ENCODE measurements at regions not wholly inside any gene's neighbourhood (a gene's known extent, or its start where the extent isn't known, plus 50 kb on each side); places are given as distances from the start of the nearest gene placed in this dataset.

GRCh38 chr6:33967966-33968724 is 164.3 kb upstream of the MLN start:
- DNase-seq (ENCODE audit: low read depth in 2 of 2, low spot score in 1 of 2): no peak

- DNase-seq (ENCODE audit: low read depth in 2 of 2, low spot score in 1 of 2): no peak
Measured at GRCh38 chr6:33967265-33967767, 163.5 kb upstream of the MLN start.

GRCh38 chr6:33966536-33966935 is 162.7 kb upstream of the MLN start:
- no peak for DNase-seq (ENCODE audit: low read depth in 2 of 2, low spot score in 1 of 2)

GRCh38 chr6:33965766-33966165 is 162.0 kb upstream of the MLN start:
- no peak for DNase-seq (ENCODE audit: low read depth in 2 of 2, low spot score in 1 of 2)

GRCh38 chr6:33964387-33964786 is 160.6 kb upstream of the MLN start:
- DNase-seq (ENCODE audit: low read depth in 2 of 2, low spot score in 1 of 2): no peak

GRCh38 chr6:33963136-33963750 is 159.4 kb upstream of the MLN start:
- no peak for DNase-seq (ENCODE audit: low read depth in 2 of 2, low spot score in 1 of 2)

- no peak for DNase-seq (ENCODE audit: low read depth in 2 of 2, low spot score in 1 of 2)
Measured at GRCh38 chr6:33962246-33963027, 158.6 kb upstream of the MLN start.

- DNase-seq (ENCODE audit: low read depth in 2 of 2, low spot score in 1 of 2): no peak
Measured at GRCh38 chr6:33961691-33962090, 157.9 kb upstream of the MLN start.

GRCh38 chr6:33960345-33961313 is 156.8 kb upstream of the MLN start:
- DNase-seq (ENCODE audit: low read depth in 2 of 2, low spot score in 1 of 2): no peak

GRCh38 chr6:33959661-33960344 is 156.0 kb upstream of the MLN start:
- DNase-seq (ENCODE audit: low read depth in 2 of 2, low spot score in 1 of 2): no peak

GRCh38 chr6:33959329-33959651 is 155.5 kb upstream of the MLN start:
- DNase-seq (ENCODE audit: low read depth in 2 of 2, low spot score in 1 of 2): no peak

GRCh38 chr6:33958526-33959328 is 154.9 kb upstream of the MLN start:
- no peak for DNase-seq (ENCODE audit: low read depth in 2 of 2, low spot score in 1 of 2)

- DNase-seq (ENCODE audit: low read depth in 2 of 2, low spot score in 1 of 2): no peak
Measured at GRCh38 chr6:33957892-33958525, 154.2 kb upstream of the MLN start.

- DNase-seq (ENCODE audit: low read depth in 2 of 2, low spot score in 1 of 2): no peak
Measured at GRCh38 chr6:33957131-33957891, 153.5 kb upstream of the MLN start.

GRCh38 chr6:33956206-33956605 is 152.4 kb upstream of the MLN start:
- DNase-seq (ENCODE audit: low read depth in 2 of 2, low spot score in 1 of 2): no peak

- no peak for DNase-seq (ENCODE audit: low read depth in 2 of 2, low spot score in 1 of 2)
Measured at GRCh38 chr6:33955566-33955965, 151.8 kb upstream of the MLN start.

GRCh38 chr6:33954453-33954852 is 150.7 kb upstream of the MLN start:
- no peak for DNase-seq (ENCODE audit: low read depth in 2 of 2, low spot score in 1 of 2)

- no peak for DNase-seq (ENCODE audit: low read depth in 2 of 2, low spot score in 1 of 2)
Measured at GRCh38 chr6:33953171-33953570, 149.4 kb upstream of the MLN start.

All from stimulated activated CD8-positive, alpha-beta memory T cell treated with anti-CD3 and anti-CD28 coated beads, Interleukin-4, amount 100 ng/mL, for 1 hour (primary cell).